ENCODE measurements at regions not wholly inside any gene's neighbourhood (a gene's known extent, or its start where the extent isn't known, plus 50 kb on each side); places are given as distances from the start of the nearest gene placed in this dataset.

DNA sequence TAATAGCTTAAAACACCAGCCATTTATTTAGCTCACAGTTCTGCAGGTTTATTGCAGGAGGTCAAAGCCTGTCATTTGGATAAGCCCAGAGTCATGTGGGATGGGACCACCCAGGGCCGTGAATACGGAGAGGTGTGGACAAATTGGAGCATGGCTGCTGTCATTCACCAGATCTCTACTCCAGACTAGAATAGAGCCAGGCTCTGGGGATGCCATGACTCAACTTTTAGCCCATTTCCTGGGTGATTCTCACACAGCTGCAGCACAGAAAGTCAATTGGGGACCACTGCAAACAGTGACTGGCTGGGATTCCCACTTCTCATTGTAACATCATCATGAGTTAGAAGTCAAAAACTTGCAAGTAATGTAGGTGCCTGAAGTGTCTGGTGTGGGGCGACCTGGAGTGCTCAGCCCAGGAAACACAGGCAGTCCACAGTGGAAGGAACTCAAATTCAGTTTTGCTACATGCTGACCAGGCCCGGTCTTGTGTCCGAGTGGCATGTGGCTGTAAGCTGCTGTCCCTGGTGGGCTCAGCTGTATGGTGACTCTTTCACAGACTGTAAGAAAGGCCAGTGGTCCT lies 174.3 kb downstream of the SCP2D1 start:
- intact Hi-C loops (cut with DNase I): no loop called here
- DNase-seq (ENCODE audit: missing footprints): no peak
- ATAC-seq: no peak

DNA sequence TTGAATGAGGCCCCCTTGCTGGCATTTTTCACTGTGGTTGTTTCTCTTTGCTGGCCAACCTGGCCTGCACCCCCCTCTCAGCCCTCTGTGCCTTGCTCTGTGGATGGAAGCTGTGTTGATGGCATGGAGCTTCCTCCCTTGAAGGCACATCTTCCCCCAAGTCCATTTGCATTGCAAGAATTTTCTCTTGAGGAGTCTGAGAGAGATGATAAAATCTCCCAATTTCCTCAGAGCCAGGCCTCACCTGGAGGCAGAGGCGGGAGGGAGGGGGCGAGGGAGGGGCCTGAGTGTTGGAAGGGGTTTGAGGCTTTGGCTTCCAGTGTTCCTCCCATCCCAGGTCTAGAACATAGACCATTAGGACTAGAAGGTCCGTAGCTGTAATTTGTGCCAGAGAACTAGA lies 175.1 kb downstream of the SCP2D1 start:
- ATAC-seq: no peak
- no peak for DNase-seq (ENCODE audit: missing footprints)
- intact Hi-C loops (cut with DNase I): no loop called here

DNA sequence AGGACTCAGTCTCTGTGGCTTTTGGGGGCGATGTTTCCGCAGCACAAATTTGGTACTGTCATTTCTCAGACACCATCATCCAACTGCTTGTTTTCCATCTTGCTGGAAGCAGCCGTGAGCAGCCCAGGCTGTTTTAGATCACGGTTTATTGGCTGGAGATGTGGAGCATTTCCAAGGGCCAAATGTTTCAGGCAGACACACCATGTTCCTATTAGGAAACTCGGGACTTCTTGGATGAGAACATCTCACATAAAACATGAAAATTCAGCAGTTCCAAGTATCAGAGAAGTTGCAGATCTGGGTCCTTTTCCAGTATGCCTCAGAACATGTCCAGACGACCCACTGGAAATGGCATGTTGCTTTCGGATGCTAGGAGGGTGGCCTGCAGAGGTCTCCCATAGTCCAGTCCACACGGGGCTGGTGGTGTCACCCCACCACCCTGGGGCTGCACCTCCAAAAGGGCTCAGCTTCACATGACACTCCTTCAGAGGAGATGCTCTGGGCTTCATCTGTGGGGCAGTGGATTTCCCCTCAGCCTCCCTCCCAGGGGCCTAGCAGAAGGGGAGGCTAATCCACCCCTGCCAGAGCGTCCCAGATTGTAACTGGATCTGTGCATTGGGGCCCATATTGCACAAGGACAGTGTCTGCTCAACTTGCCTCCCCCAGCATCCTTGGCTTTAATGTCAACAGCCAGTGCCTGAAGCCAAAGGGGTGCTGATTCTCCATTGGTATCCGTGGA lies 176.3 kb downstream of the SCP2D1 start:
- intact Hi-C loops (cut with DNase I): no loop called here
- ATAC-seq (peak; percentile 84), DNase-seq (ENCODE audit: missing footprints) (no peak)

- DNase-seq (ENCODE audit: missing footprints): no peak
- intact Hi-C loops (cut with DNase I): no loop called here
- no peak for ATAC-seq
Measured at GRCh38 chr20:18991012-18991411, 177.4 kb downstream of the SCP2D1 start.

DNA sequence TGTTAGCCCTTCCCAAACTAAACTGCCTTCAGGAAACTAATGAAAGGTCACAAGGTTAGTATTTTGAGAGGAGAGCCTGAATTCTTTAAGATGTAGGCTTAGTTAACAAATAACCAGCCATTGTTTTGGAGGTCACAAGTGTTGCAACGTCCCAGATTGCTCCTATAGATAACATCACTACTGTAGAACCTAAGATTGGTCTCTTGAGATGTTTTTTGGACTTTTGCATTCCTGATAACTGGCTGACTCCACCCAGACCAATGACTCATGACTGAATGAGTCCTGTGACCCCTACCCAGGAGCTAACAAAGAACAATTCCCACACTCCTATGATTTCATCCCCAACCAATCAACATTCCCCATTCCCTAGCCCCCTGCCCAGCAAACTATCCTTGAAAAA lies 178.8 kb downstream of the SCP2D1 start:
- ATAC-seq: no peak
- DNase-seq (ENCODE audit: missing footprints): no peak
- intact Hi-C loops (cut with DNase I): no loop called here

DNA sequence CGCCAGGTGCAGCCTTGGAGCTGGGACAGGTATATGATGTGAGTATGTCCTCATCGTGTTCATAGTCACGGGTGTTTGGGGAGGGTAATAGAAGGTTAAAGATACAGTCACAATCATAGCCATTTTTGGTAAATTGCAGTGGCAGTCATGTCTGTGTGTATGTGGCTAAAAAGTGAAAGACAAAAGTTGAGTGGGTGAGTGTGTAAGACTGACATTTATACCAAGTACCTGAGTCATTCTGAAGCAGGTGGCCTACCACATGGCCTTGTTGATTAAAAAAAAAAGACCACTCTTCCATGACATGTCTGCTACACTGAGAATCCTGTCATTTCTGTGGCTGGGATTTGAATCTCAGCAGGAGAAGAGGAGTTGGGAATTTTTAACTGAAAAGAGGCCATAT lies 181.9 kb downstream of the SCP2D1 start:
- intact Hi-C loops (cut with DNase I): no loop called here
- no peak for DNase-seq (ENCODE audit: missing footprints)
- ATAC-seq: no peak

DNA sequence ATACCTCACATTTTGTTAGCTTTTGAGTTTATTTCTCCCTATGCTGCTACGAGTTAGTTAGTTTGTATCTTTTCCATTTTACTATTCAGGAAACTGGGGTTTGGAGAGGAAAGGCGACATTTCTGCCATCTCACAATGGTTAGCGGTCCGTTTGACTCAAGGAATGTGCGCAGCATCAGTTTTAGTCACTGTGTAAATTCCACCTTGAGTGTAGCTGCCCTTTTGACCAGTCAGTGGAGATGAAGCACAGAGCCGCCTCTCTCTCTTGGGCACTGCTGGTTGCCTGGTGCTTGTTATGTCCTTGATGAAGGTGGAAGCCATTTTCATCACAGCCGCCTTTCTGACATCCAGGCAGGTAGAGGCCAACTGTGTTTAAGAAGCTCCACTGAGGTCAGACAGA lies 185.5 kb downstream of the SCP2D1 start:
- ATAC-seq (no peak), DNase-seq (ENCODE audit: missing footprints) (no peak)
- intact Hi-C loops (cut with DNase I): no loop called here

- intact Hi-C loops (cut with DNase I): no loop called here
- DNase-seq (ENCODE audit: missing footprints) (no peak), ATAC-seq (no peak)
Measured at GRCh38 chr20:19000078-19000477, 186.5 kb downstream of the SCP2D1 start.

DNA sequence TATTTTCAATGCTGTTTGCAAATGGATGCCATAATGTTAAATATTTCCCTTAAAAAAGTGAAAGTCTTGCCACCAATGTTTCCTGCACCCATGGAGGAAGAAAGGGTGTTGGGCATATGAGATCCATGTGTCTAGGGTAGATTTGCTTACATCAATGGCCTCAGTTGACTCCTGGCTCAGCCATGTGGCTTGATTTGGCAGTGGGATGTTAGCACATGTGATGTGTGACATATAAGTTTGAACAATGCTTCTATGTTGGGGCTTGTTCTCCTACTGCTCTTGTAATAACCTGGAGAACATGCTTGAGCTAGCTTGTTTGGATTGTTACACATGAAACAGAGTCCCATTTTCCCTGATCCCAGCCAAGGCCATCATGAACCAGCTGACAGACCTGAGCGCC lies 187.6 kb downstream of the SCP2D1 start:
- ATAC-seq: no peak

GRCh38 chr20:19003366-19004336 lies 190.1 kb downstream of the SCP2D1 start:
- ATAC-seq: no peak
- intact Hi-C loops (cut with DNase I): no loop called here
- no peak for DNase-seq (ENCODE audit: missing footprints)

More for the DNA sequence above, 187.6 kb downstream of the SCP2D1 start:
- DNase-seq (ENCODE audit: missing footprints): no peak
- intact Hi-C loops (cut with DNase I): no loop called here

GRCh38 chr20:19004975-19005374 lies 191.4 kb downstream of the SCP2D1 start:
- intact Hi-C loops (cut with DNase I): no loop called here
- DNase-seq (ENCODE audit: missing footprints): no peak
- no peak for ATAC-seq

DNA sequence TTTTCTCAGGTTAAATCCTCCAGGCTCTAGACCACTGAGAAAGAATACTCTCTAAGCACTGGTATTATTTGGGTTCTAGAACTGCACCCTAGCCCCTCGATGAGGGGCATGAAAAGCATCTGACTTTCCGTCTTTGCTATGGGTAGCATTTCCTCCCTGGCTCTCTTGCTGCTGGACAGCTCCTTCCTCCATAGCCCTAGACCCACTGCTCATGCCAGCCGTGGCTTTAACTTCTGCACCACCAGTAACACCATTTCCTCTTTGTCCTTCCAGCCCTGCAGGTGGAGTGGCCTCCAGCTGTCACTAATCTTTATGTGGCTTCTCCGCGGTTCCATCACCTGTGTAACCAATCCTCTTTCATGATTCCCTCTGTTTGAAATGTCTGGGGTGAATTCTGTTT lies 194.9 kb downstream of the SCP2D1 start:
- intact Hi-C loops (cut with DNase I): no loop called here
- ATAC-seq: no peak
- no peak for DNase-seq (ENCODE audit: missing footprints)

DNA sequence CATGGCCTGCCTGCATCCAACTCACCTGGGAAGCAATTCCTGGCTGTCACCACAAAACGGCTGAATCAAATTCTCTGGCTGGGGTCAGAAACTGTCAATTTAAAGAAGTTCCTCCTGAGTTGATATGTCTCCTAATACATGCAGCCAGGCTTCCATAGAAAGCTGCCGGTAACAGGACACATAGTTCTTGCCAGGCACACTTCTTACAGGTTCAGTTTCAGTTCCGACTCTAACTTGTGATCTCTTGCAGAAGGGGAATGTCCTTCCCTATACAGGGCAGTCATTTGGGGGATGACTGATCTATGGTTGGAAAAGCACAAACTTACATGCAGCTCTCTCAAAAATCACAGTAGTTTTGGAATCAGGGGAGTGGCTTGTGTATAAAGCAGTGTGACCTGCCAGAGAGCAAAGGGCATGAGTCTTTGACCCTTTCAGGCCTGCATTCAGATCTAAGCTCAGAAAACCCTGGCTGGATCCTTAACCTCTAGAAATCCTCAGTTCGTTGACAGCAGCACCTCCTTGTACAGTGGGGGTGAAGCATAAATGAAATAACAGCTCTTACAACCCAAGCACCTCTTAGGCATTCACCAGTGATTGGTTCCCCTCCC lies 195.6 kb downstream of the SCP2D1 start:
- intact Hi-C loops (cut with DNase I): no loop called here
- ATAC-seq (no peak), DNase-seq (ENCODE audit: missing footprints) (no peak)

GRCh38 chr20:19012676-19013075 lies 199.1 kb downstream of the SCP2D1 start:
- intact Hi-C loops (cut with DNase I): no loop called here
- no peak for DNase-seq (ENCODE audit: missing footprints)

DNA sequence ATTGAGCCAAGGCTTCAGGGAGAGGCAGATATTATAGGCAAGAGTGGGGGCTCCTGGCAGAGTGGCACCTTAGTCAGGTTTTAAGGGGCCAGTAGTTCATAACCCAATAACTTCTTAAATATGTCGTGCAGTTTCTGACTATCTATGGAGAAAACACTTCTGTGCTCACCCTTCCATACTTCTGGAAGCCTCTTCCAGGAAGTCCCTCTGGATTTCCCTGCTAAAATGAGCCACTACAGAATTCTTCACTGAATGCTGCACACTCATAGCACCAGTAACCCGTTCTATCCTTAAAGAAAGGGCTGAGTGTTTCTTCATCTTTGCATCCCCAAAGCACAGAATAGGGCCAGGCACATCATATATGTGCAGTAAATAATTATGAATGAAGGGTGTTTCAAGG lies 198.5 kb upstream of the SLC24A3 start:
- intact Hi-C loops (cut with DNase I): no loop called here
- no peak for DNase-seq (ENCODE audit: missing footprints)
- no peak for ATAC-seq

More at GRCh38 chr20:19012676-19013075, 199.1 kb downstream of the SCP2D1 start:
- ATAC-seq: peak; percentile 54

DNA sequence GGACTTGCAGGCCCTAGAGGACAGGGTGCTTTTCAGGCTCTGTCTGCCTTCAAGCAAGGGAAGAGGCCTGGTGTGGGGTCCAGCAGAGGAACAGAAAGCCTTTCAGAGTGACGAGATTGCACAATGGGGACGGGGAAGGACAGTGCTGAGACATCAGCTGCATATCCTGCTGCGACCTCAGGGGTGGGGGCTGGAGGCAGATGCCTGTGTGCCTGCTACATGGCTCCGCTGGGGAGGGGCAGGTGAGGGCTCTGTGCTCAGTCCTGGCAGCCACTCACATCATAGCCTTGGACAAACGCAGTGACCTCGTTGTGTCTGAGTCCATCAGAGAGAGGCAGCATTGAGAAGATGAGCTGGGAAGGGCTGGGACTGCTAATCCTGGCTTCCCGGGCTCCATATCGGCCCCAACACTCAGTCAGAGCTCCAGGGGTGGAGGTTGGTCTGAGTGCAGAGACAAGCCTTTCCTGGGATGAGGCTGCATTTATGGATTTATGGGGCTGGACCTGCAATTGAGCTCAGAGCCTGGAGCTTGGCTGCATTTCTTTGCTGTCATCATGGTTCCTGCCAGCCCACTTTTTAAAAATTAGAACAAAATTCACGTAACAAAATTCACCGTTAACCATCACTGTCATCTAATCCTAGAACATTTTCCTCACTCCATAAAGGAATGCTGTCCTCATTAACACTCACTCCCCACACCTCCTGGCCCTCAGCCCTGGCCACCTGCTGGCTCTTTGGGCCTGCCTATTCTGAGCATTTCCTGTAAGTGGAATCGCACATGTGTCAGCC lies 196.9 kb upstream of the SLC24A3 start:
- intact Hi-C loops (cut with DNase I): no loop called here
- DNase-seq (ENCODE audit: missing footprints) (no peak), ATAC-seq (no peak)

DNA sequence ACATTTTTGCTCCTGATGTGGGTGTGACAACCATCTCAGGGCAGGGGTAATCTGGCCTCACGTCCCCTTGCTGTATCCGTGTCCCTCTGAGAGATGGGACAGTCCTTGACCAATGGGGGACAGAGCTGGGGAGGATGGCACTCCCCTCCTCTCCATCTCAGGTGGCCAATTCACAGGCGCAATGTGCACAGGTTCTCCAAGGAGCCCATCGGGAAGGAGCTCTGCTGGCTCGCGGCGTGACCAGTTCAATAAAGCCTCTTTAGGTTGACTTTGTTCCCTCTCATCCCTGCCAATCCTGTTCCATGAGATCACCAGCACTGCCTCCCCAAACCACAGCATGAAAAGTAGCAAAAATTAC lies 196.3 kb upstream of the SLC24A3 start:
- DNase-seq (ENCODE audit: missing footprints) (no peak), ATAC-seq (no peak)

DNA sequence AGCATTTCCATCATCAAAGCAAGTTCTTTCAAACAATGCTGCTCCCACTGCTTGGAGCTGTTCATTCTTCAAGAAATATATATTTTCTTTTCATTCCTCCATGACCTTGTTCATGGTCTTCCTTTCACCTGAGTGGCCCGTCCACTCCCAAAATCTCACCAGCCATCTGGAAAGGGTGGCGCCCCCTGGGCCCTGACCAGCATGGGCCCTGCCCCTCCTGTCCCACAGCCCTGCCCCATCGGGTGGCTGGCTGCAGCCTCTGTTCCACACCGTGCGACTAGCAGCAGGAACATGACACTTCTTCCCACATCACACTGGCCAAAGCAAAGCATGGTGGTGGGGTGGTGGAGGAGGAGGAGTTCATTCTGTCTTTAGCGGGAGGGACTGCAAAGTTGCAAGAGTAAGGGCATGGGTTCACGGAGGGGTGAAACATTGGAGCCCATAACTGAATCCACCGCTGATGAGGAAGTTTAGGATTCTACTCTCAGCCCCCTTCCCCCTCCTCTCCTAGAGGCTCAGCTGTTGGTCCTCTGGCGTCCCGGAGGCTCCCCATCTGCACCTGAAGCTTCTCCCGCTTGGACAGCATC lies 195.2 kb upstream of the SLC24A3 start:
- ATAC-seq: no peak
- DNase-seq (ENCODE audit: missing footprints): no peak
- intact Hi-C loops (cut with DNase I): no loop called here

More for the DNA sequence above, 196.3 kb upstream of the SLC24A3 start:
- intact Hi-C loops (cut with DNase I): no loop called here

Measured in Right ventricle myocardium inferior (tissue), 1 donor.